ENCODE measurements at regions not wholly inside any gene's neighbourhood (a gene's known extent, or its start where the extent isn't known, plus 50 kb on each side); places are given as distances from the start of the nearest gene placed in this dataset.

DNA sequence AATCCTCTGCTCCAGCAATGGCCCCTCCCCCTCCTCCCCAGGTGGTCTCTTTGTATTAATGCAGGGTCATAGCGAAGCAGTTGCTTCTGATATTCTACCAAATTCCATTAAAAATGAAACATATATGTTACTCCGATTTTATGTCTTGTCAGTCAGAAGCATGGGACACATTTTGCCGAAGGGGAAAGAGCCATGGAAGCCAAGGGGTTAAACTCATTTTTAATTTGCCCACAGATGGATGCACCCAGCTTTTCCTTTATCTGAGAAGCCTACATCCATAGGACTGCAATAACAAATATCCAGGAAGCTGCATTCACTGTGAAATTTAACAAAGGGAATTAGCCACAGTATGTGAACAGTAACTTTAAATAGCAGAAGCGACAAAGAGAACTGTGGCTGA is 688.2 kb downstream of the QKI start:
- no peak overlapping the region for H3K4me3 ChIP-seq (ENCODE audit: low read depth, low read length)
- TF ChIP-seq, protein P1, sequence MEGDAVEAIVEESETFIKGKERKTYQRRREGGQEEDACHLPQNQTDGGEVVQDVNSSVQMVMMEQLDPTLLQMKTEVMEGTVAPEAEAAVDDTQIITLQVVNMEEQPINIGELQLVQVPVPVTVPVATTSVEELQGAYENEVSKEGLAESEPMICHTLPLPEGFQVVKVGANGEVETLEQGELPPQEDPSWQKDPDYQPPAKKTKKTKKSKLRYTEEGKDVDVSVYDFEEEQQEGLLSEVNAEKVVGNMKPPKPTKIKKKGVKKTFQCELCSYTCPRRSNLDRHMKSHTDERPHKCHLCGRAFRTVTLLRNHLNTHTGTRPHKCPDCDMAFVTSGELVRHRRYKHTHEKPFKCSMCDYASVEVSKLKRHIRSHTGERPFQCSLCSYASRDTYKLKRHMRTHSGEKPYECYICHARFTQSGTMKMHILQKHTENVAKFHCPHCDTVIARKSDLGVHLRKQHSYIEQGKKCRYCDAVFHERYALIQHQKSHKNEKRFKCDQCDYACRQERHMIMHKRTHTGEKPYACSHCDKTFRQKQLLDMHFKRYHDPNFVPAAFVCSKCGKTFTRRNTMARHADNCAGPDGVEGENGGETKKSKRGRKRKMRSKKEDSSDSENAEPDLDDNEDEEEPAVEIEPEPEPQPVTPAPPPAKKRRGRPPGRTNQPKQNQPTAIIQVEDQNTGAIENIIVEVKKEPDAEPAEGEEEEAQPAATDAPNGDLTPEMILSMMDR (IDR thresholded peaks at IDR 0.05; ENCODE audit: insufficient read depth, low read depth, low read length, missing control alignments) = no peak
- DNase-seq (ENCODE audit: low read depth) = no peak

DNA sequence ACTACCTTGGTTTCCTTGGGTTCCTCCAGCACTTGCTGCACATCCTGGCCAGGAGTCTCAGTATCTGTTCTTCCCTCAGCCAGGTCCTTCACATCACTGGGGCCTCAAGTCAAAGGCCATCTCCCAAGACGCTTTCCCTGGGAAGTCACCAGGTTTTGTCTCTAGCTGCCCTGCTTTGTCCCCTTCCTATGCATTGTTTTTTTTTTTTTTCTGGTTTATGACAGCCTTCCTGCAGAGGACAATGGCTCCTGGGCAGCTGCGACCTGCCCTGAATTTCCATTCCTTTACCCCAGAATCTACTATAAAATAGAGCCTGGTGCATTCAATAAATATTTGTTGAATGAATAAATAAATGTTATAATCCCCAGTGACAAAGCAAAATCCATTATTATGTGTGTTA is 687.3 kb downstream of the QKI start:
- TF ChIP-seq, protein P1 (IDR thresholded peaks at IDR 0.05; ENCODE audit: insufficient read depth, low read depth, low read length, missing control alignments) = no peak
- H3K4me3 ChIP-seq (ENCODE audit: low read depth, low read length) = no peak overlapping the region
- DNase-seq (ENCODE audit: low read depth) = no peak

DNA sequence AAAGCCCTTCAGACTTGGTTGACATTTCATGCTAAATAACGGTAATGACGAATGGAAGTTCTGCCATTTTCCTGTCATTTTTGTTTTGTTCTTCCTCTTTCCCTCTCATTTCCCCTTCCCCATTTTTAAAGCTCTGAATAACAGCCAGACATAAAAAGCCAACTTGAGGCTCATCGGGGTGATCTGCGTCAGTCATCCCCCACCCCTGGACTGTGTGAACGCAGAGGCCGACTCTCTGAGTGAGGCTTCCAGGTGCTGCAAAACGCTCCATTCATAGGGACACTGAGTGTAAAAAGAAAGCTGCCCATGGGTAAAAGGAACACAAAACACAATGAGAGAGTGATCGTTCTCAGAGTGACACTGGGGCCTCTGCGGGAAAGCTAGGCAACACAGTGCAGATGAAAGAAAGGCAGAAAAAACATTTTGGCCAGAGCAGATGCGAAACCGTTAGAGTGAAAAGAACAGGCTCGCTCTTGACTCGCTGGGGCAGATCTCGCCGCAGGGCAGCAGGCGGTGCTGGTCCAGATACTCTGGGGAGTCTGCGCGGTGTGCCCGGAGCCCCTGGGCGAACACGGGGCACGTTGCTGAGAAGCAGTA is 684.8 kb downstream of the QKI start:
- DNase-seq (ENCODE audit: low read depth) = no peak
- H3K4me3 ChIP-seq (ENCODE audit: low read depth, low read length) = no peak overlapping the region
- TF ChIP-seq, protein P1 (IDR thresholded peaks at IDR 0.05; ENCODE audit: insufficient read depth, low read depth, low read length, missing control alignments) = no peak

DNA sequence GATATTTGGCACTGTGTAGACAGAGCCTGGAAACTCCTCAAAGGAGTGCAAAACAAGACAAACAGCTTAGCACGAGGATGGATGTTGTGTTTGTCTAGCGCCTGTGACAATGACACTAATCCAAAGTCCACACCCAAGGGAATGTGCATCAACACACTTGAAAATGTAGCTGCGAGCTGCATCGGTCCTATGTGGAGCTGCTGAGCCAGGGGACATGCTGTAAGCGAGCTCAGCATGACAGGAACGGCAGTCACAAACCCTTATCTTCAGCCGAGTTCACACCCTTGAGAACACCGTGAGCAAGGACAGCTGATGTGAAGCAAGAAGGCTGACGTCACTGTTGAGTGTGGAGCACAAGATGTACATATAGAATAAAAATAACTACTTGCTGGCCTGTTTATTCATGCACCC is 684.3 kb downstream of the QKI start:
- no peak overlapping the region for H3K4me3 ChIP-seq (ENCODE audit: low read depth, low read length)
- DNase-seq (ENCODE audit: low read depth) = no peak
- TF ChIP-seq, protein P1 (IDR thresholded peaks at IDR 0.05; ENCODE audit: insufficient read depth, low read depth, low read length, missing control alignments) = no peak

DNA sequence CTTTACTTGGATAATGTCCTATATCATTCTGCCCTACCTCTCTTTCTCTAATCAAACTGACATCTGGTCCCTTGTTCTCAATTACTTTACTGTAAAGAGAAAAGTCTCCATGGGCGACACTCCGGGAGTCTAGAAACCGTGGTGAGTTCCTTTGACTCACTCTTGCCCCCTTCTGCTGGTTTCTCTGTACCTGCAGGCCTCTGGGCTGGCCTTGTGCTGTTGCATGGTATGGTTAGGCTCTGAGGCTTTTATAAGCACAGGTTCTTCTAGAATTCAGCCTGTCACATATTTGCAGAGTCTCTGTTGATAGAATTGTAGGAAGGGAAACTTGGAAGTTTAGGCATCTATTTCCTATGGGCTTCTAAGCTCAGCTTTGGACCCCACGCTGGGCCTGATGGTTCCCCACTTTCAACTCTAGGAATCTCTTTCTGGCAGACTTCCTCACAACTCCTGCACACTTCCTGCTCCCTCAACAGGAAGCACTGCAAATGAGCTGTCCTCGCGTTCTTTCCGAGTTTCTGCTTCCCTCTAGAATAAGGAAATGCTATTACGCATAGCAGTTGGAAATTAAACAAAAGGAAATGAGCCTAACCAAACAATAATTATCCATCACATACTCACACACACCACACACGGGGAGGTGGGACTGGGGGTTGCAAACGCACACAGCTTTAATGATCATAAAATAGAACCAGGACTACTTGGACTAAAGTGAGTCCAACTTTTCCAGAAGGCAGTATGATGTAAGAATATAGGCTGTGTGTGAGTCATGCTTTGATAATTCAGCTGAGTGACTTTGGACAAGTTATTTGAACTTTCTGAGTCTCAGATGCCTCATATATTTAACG is 683.3 kb downstream of the QKI start:
- TF ChIP-seq, protein P1 (IDR thresholded peaks at IDR 0.05; ENCODE audit: insufficient read depth, low read depth, low read length, missing control alignments) = peak; percentile 21
- no peak for DNase-seq (ENCODE audit: low read depth)
- no peak overlapping the region for H3K4me3 ChIP-seq (ENCODE audit: low read depth, low read length)

DNA sequence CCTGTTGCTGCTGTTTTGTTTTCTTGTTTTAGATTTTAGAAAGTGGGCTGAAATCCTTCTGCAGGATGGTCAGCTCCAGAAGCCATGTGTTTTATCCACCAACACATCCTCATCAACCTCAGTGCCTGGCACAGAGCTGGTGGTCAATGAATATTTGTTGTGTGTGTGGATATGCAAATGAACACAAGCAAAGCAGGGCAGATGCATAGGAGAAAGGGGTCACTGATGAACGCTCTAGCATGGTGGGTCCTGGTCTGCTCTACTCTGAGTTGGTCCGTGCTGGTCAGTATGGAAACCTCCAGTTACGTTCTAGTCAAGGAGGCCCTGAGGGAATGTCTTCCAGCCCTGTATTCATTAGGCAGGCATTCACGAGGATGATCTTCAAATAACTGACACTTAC is 682.5 kb downstream of the QKI start:
- TF ChIP-seq, protein P1 (IDR thresholded peaks at IDR 0.05; ENCODE audit: insufficient read depth, low read depth, low read length, missing control alignments) = no peak
- H3K4me3 ChIP-seq (ENCODE audit: low read depth, low read length) = no peak overlapping the region
- DNase-seq (ENCODE audit: low read depth) = no peak
